ENCODE measurements at regions not wholly inside any gene's neighbourhood (a gene's known extent, or its start where the extent isn't known, plus 50 kb on each side); places are given as distances from the start of the nearest gene placed in this dataset.

GRCh38 chr6:159466926-159467325, 226.1 kb downstream of the SOD2 start:
- TF ChIP-seq POLR2AphosphoS5 (IDR thresholded peaks at IDR 0.05) (no peak), CTCF (IDR thresholded peaks at IDR 0.05) (no peak), POLR2A (IDR thresholded peaks at IDR 0.05) (no peak)

Data from upper lobe of left lung (tissue), 4 donors.